ENCODE measurements at regions not wholly inside any gene's neighbourhood (a gene's known extent, or its start where the extent isn't known, plus 50 kb on each side); places are given as distances from the start of the nearest gene placed in this dataset.
"Not testable (repeated sequence)": the region's sequence is repeated elsewhere in the genome, so short reads cannot be mapped to it uniquely, and the experiment has no call there.

GRCh38 chr6:21345704-21346103, 247.8 kb upstream of the SOX4 start:
- TF ChIP-seq CTCF, POLR2A (IDR thresholded peaks at IDR 0.05): not testable (repeated sequence)
